GM06990 (cell line): ENCODE measurements at regions not wholly inside any gene's neighbourhood (a gene's known extent, or its start where the extent isn't known, plus 50 kb on each side); places are given as distances from the start of the nearest gene placed in this dataset.
"Not testable (repeated sequence)": the region's sequence is repeated elsewhere in the genome, so short reads cannot be mapped to it uniquely, and the experiment has no call there.

ENCODE experiments used
- DNase-seq: peaks from one replicate; pipeline ENCODE4 v3.0.0-alpha.2; 2011; ENCODE audit not compliant: insufficient read length; ENCODE audit errors: extremely low read depth
- H3K27me3 ChIP-seq: replicated peaks from 2 replicates; pipeline ENCODE4 v1.6.0; 2011; ENCODE audit warnings: low read length; ENCODE audit not compliant: control insufficient read depth, insufficient read depth
- H3K36me3 ChIP-seq: 2 replicates; pipeline ENCODE4 v1.5.1; 2011; ENCODE audit warnings: low read length; ENCODE audit not compliant: control insufficient read depth, insufficient read depth
- H3K4me3 ChIP-seq: replicated peaks from 2 replicates; pipeline ENCODE4 v1.5.1; 2011; ENCODE audit warnings: low read depth, mild to moderate bottlenecking, control low read depth, low read length
- CTCF ChIP-seq: IDR thresholded peaks from 2 replicates; pipeline ENCODE4 v1.5.1; 2011; ENCODE audit warnings: low read length, control low read depth, mild to moderate bottlenecking, inconsistent platforms; ENCODE audit not compliant: insufficient read depth, poor library complexity, severe bottlenecking

- no peaks in the 10 kb centered on the region for H3K27me3 ChIP-seq
- no peak overlapping the region for H3K4me3 ChIP-seq
- DNase-seq = no peak
- TF ChIP-seq CTCF = no peak
- no peaks in the 10 kb centered on the region for H3K36me3 ChIP-seq
Measured at GRCh38 chr10:52387744-52388143, 73.7 kb downstream of the DKK1 start.

DNA sequence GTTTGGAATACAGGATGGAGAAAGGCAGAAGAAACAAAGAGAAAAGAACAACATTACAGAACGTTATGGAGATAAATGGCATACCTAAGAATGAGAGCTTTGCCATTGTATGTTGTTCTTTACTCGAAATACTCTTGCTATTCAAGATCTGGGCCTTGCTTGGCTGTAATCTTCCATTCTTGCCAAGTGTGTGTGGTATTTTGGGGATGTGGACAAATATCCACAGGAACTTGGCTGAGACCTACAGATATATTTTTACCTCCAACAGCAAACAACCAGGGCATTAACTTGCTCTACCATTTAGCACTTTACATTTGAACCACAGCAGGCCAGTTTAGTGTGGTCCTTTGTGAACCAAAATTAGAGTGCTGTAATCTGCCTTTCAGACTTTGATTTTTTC is 76.3 kb downstream of the DKK1 start:
- H3K4me3 ChIP-seq = no peak overlapping the region
- no peak for TF ChIP-seq CTCF

GRCh38 chr10:52391927-52392602 is 78.0 kb downstream of the DKK1 start:
- no peak overlapping the region for H3K4me3 ChIP-seq
- TF ChIP-seq CTCF = no peak
- no peaks in the 10 kb centered on the region for H3K27me3 ChIP-seq
- no peaks in the 10 kb centered on the region for H3K36me3 ChIP-seq
- no peak for DNase-seq

More for the DNA sequence above, 76.3 kb downstream of the DKK1 start:
- no peaks in the 10 kb centered on the region for H3K27me3 ChIP-seq
- H3K36me3 ChIP-seq = no peaks in the 10 kb centered on the region
- no peak for DNase-seq

DNA sequence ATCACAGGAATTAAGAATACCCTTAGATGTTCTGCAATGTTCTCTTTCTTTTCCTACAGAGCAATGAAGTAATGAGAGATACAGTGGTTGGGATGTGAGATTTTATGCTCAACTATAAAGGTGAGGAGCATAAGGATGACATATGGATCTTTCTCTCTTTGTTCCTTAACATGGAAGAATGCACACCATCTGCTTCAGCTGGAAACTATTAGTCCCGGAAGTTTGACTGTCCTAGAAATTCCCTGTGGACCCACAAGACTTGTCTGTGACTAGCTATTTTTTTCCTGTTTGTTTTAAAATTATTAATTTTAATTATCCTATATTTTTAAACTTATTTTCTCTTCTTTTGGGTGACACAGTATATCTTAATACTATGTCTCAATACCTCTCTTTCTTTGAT is 80.2 kb downstream of the DKK1 start:
- no peaks in the 10 kb centered on the region for H3K27me3 ChIP-seq
- H3K4me3 ChIP-seq = no peak overlapping the region
- no peaks in the 10 kb centered on the region for H3K36me3 ChIP-seq
- no peak for DNase-seq
- no peak for TF ChIP-seq CTCF

DNA sequence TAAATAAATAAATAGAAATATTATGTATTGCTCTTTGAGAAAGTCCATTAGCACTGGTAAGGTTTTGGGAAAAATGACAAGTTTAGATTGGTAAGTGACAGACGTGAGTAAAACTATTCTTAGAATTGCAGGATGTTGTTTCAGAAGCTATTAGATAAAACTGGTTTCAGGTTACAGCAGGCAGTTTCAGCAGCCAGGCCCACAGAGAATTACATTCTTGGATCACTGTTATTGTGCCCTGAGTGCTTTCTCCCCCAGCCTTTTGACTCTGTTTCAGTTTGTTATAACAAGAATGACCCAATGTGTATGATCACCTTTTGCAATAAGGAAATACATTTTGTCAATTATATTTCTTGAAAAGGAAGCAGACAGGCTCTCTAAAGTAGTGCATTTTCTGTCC is 86.5 kb downstream of the DKK1 start:
- H3K27me3 ChIP-seq = no peaks in the 10 kb centered on the region
- TF ChIP-seq CTCF = no peak
- H3K36me3 ChIP-seq = no peaks in the 10 kb centered on the region
- no peak for DNase-seq
- no peak overlapping the region for H3K4me3 ChIP-seq

GRCh38 chr10:52403801-52404200 is 89.7 kb downstream of the DKK1 start:
- not testable (repeated sequence) for H3K4me3 ChIP-seq, H3K27me3 ChIP-seq, DNase-seq

More at GRCh38 chr10:52403801-52404200, 89.7 kb downstream of the DKK1 start:
- not testable (repeated sequence) for H3K36me3 ChIP-seq
